22Rv1 (cell line): ENCODE measurements at regions not wholly inside any gene's neighbourhood (a gene's known extent, or its start where the extent isn't known, plus 50 kb on each side); places are given as distances from the start of the nearest gene placed in this dataset.

Experiments used
- ZFX ChIP-seq: fragments of 450-650 bp; IDR thresholded peaks from 2 replicates; pipeline ENCODE4 v1.6.1; 2017; ENCODE audit warnings: antibody characterized with exemption, borderline replicate concordance
- TF ChIP-seq, protein P1 (sequence below): fragments of 450-650 bp; IDR thresholded peaks from 2 replicates; pipeline ENCODE4 v1.5.1; 2017; ENCODE audit warnings: mild to moderate bottlenecking

DNA sequence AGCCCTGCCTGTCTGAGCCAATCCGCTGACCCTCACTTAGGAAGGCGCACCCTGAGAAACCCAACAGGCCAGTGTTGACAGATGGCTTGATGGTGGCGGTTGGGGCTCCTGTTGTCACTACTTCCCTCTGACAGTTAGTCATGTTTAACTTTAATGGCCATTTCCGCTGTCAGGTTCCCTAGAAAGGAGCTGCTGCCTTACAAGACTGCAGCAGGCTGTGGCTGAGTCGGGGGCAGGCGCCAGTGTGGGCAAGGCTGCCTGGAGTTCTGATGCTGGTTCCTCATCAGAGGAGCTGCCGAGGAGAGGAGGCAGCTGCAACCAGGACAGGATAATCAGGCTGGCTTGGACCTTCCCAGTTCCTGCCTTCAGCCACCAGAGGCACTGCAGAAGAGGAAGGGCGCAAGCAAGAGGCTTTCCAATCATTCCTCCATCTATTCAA, 223.2 kb upstream of the DYNLRB2 start:
- TF ChIP-seq, protein P1, sequence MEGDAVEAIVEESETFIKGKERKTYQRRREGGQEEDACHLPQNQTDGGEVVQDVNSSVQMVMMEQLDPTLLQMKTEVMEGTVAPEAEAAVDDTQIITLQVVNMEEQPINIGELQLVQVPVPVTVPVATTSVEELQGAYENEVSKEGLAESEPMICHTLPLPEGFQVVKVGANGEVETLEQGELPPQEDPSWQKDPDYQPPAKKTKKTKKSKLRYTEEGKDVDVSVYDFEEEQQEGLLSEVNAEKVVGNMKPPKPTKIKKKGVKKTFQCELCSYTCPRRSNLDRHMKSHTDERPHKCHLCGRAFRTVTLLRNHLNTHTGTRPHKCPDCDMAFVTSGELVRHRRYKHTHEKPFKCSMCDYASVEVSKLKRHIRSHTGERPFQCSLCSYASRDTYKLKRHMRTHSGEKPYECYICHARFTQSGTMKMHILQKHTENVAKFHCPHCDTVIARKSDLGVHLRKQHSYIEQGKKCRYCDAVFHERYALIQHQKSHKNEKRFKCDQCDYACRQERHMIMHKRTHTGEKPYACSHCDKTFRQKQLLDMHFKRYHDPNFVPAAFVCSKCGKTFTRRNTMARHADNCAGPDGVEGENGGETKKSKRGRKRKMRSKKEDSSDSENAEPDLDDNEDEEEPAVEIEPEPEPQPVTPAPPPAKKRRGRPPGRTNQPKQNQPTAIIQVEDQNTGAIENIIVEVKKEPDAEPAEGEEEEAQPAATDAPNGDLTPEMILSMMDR, result peak; percentile 54
- no peak for TF ChIP-seq ZFX
